IPS-20b (cell line): ENCODE measurements at regions not wholly inside any gene's neighbourhood (a gene's known extent, or its start where the extent isn't known, plus 50 kb on each side); places are given as distances from the start of the nearest gene placed in this dataset.

Experiments used
- H3K27ac ChIP-seq: one replicate; pipeline ENCODE4 v1.5.1; 2013; ENCODE audit warnings: low read length
- H3K27me3 ChIP-seq: 2 replicates; pipeline ENCODE4 v1.6.1; 2013; ENCODE audit warnings: mild to moderate bottlenecking, low read length, inconsistent platforms; ENCODE audit not compliant: insufficient read depth
- H3K36me3 ChIP-seq: 2 replicates; pipeline ENCODE4 v1.6.1; 2013; ENCODE audit warnings: low read depth, mild to moderate bottlenecking, inconsistent platforms, low read length, moderate library complexity; ENCODE audit not compliant: insufficient read depth
- H3K4me1 ChIP-seq: 2 replicates; pipeline ENCODE4 v1.6.1; 2013; ENCODE audit warnings: mild to moderate bottlenecking, control low read depth, inconsistent platforms, low read length, moderate library complexity; ENCODE audit not compliant: insufficient read depth
- H3K4me3 ChIP-seq: 2 replicates; pipeline ENCODE4 v1.5.1; 2013; ENCODE audit warnings: mild to moderate bottlenecking, low read length, inconsistent platforms
- H3K9ac ChIP-seq: 2 replicates; pipeline ENCODE4 v1.6.1; 2013; ENCODE audit warnings: low read depth, mild to moderate bottlenecking, inconsistent platforms, low read length, moderate library complexity
- H3K9me3 ChIP-seq: 2 replicates; pipeline ENCODE4 v1.6.1; 2013; ENCODE audit warnings: mild to moderate bottlenecking, low read depth, low read length, inconsistent platforms; ENCODE audit not compliant: insufficient read depth

GRCh38 chr12:84779169-84779568, 133.4 kb downstream of the SLC6A15 start:
- Histone ChIP-seq H3K36me3 (no peaks in the 10 kb centered on the region), H3K9me3 (no peaks in the 10 kb centered on the region), H3K4me1 (no peaks in the 10 kb centered on the region), H3K27ac (no peak overlapping the region), H3K27me3 (no peaks in the 10 kb centered on the region), H3K9ac (no peak overlapping the region), H3K4me3 (no peak overlapping the region)

GRCh38 chr12:84772281-84772680, 140.3 kb downstream of the SLC6A15 start:
- H3K4me1 ChIP-seq = no peaks in the 10 kb centered on the region
- H3K9me3 ChIP-seq = no peaks in the 10 kb centered on the region
- H3K4me3 ChIP-seq = no peak overlapping the region
- H3K27ac ChIP-seq = no peak overlapping the region
- H3K36me3 ChIP-seq = no peaks in the 10 kb centered on the region
- H3K27me3 ChIP-seq = no peaks in the 10 kb centered on the region
- H3K9ac ChIP-seq = no peak overlapping the region

GRCh38 chr12:84767079-84767478, 145.5 kb downstream of the SLC6A15 start:
- Histone ChIP-seq H3K36me3 (no peaks in the 10 kb centered on the region), H3K27me3 (no peaks in the 10 kb centered on the region), H3K27ac (no peak overlapping the region)

DNA sequence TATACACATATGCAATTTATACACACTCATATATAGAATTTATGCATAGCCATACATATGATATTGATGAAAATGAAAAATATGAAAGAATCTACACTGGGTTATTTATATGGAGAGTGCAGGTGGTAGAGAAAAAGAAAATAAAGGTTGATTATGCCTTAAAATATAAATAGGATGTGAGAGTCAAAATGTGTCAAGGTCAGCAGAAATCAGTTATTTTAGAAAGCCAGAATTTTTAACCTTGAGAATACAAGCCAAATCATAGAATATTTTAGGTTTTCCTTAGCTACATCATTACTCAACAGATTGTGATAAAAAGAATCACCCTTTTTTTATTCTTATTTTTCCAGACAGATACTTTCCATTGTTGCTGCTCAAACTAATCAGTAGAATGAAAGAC, 146.2 kb downstream of the SLC6A15 start:
- Histone ChIP-seq H3K36me3 (no peaks in the 10 kb centered on the region), H3K9ac (no peak overlapping the region), H3K27ac (no peak overlapping the region), H3K9me3 (no peaks in the 10 kb centered on the region), H3K4me1 (peaks cover 12% of the 10 kb centered on the region), H3K4me3 (no peak overlapping the region), H3K27me3 (no peaks in the 10 kb centered on the region)

More at GRCh38 chr12:84767079-84767478, 145.5 kb downstream of the SLC6A15 start:
- H3K4me3 ChIP-seq = no peak overlapping the region
- H3K4me1 ChIP-seq = peaks cover 12% of the 10 kb centered on the region
- H3K9ac ChIP-seq = no peak overlapping the region
- H3K9me3 ChIP-seq = no peaks in the 10 kb centered on the region

GRCh38 chr12:84764001-84764400, 148.6 kb downstream of the SLC6A15 start:
- H3K4me1 ChIP-seq = peaks cover 12% of the 10 kb centered on the region
- no peaks in the 10 kb centered on the region for H3K36me3 ChIP-seq
- no peaks in the 10 kb centered on the region for H3K9me3 ChIP-seq
- no peak overlapping the region for H3K27ac ChIP-seq
- H3K9ac ChIP-seq = no peak overlapping the region
- no peak overlapping the region for H3K4me3 ChIP-seq
- H3K27me3 ChIP-seq = no peaks in the 10 kb centered on the region

DNA sequence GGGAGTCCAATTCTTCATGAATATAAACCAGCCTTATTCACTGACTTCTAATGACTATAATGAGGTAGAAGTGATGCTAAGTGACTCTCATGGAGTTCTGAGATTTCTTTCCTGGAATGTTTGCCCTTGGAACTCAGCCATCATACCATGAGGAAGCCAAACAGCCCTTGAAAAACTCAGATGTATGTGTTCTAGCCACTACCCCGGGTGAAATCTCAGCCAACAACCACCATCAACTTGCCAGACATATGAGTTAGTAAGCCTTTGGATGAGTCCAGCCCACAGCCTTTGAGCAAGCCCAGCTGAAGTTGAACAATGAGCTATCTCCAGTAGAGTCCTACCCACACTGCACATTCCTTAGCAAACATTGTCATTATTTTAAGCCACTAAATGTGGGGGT, 149.5 kb downstream of the SLC6A15 start:
- Histone ChIP-seq H3K4me3 (no peak overlapping the region), H3K36me3 (no peaks in the 10 kb centered on the region), H3K9ac (no peak overlapping the region), H3K27ac (no peak overlapping the region), H3K9me3 (no peaks in the 10 kb centered on the region), H3K4me1 (peaks cover 12% of the 10 kb centered on the region), H3K27me3 (no peaks in the 10 kb centered on the region)

- Histone ChIP-seq H3K36me3 (no peaks in the 10 kb centered on the region), H3K4me3 (no peak overlapping the region), H3K27me3 (no peaks in the 10 kb centered on the region), H3K9ac (no peak overlapping the region), H3K4me1 (peaks cover 3% of the 10 kb centered on the region), H3K9me3 (no peaks in the 10 kb centered on the region), H3K27ac (no peak overlapping the region)
Measured at GRCh38 chr12:84760091-84760865, 152.3 kb downstream of the SLC6A15 start.

DNA sequence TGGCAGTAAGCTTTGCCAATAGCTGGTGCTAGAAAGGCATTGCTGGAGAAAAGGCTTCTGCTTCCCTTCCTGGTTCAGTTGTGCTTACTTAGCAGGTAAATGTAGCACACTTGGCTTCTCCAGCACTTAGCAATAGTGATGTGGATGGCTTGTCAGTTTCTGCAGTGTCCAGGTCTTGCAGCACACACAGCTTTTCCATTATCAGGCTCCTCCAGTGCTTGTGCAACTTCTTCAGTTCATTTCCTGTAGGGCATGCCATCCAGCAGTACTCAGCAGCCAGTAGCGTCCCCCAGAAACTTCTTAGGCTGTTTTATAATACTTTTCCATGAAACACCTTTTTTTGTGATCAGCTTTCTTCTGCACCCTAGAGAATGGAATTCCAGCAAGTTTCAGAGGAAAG, 154.6 kb downstream of the SLC6A15 start:
- no peak overlapping the region for H3K27ac ChIP-seq
- no peaks in the 10 kb centered on the region for H3K36me3 ChIP-seq
- H3K9ac ChIP-seq = no peak overlapping the region
- H3K4me1 ChIP-seq = no peaks in the 10 kb centered on the region; the same call in 1 of the 2 replicates
- no peaks in the 10 kb centered on the region for H3K9me3 ChIP-seq
- no peaks in the 10 kb centered on the region for H3K27me3 ChIP-seq
- no peak overlapping the region for H3K4me3 ChIP-seq

DNA sequence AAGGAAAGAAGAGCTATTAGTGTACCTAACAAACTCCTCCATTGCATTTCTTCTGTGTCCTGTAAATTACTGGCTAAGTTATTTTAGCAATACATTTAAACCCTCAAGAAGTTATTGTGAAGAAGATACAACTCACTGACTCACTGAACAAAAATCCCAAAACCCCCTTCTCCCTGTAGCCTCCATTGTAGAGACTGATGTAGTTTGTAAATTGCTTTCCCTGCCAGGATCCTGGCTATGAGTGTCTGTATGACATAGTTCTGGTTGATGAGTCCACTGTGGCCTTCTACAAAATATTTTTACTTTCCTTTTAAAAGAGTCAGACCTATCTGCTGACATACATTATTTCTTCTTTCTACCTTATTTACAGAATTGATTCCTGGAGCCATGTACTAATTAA, 155.6 kb downstream of the SLC6A15 start:
- Histone ChIP-seq H3K4me3 (no peak overlapping the region), H3K4me1 (no peaks in the 10 kb centered on the region; the same call in 1 of the 2 replicates), H3K36me3 (no peaks in the 10 kb centered on the region), H3K9me3 (no peaks in the 10 kb centered on the region), H3K27me3 (no peaks in the 10 kb centered on the region), H3K27ac (no peak overlapping the region), H3K9ac (no peak overlapping the region)

GRCh38 chr12:84745127-84745526, 167.5 kb downstream of the SLC6A15 start:
- Histone ChIP-seq H3K4me3 (no peak overlapping the region), H3K9me3 (no peaks in the 10 kb centered on the region)

DNA sequence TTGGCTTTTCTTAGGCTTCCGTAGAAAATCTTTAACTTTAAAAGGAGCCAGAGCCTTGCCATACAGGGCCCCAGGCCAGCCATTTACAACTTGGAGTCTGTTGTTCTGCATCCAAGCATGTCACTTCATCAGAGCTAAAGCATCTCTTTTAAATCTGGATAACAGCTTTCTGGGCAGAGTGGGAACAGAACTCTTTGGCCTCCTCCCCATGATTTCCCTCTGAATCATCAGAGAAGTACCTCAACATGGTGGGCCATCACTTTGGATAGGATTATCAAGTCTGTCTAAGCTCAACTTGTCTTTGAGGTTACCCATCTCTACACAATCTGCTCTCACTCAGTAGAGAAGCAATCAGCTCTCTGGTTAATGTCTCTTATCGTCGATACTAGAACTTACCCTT, 170.9 kb downstream of the SLC6A15 start:
- H3K36me3 ChIP-seq = no peaks in the 10 kb centered on the region
- no peak overlapping the region for H3K9ac ChIP-seq
- no peak overlapping the region for H3K4me3 ChIP-seq
- no peaks in the 10 kb centered on the region for H3K27me3 ChIP-seq
- no peak overlapping the region for H3K27ac ChIP-seq
- peaks cover 5% of the 10 kb centered on the region for H3K4me1 ChIP-seq
- H3K9me3 ChIP-seq = no peaks in the 10 kb centered on the region

More at GRCh38 chr12:84745127-84745526, 167.5 kb downstream of the SLC6A15 start:
- Histone ChIP-seq H3K27me3 (no peaks in the 10 kb centered on the region), H3K9ac (no peak overlapping the region), H3K36me3 (no peaks in the 10 kb centered on the region), H3K4me1 (no peaks in the 10 kb centered on the region), H3K27ac (no peak overlapping the region)

DNA sequence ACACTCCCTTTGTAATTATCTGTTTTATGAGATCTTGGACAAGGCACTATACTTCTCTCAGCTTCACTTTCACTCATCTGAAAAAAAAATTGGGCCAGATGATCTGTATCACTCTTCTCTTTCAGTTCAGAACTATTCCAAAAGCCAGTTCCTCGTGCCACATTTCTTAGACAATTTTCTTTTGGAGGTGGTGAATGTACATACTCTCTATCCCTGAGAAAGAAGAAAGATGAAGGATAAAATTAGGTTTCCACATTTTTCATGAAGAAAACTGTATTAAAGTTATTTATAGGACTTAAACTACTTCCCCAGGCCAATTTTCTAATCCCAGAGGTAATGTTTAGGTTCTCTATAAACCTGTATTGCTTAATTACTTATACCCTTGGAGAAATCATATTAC, 171.6 kb downstream of the SLC6A15 start:
- no peaks in the 10 kb centered on the region for H3K27me3 ChIP-seq
- H3K4me3 ChIP-seq = no peak overlapping the region
- no peaks in the 10 kb centered on the region for H3K36me3 ChIP-seq
- H3K9ac ChIP-seq = no peak overlapping the region
- no peaks in the 10 kb centered on the region for H3K9me3 ChIP-seq
- no peak overlapping the region for H3K27ac ChIP-seq
- peaks cover 5% of the 10 kb centered on the region for H3K4me1 ChIP-seq
